ENCODE measurements at regions not wholly inside any gene's neighbourhood (a gene's known extent, or its start where the extent isn't known, plus 50 kb on each side); places are given as distances from the start of the nearest gene placed in this dataset.
"Not testable (repeated sequence)": the region's sequence is repeated elsewhere in the genome, so short reads cannot be mapped to it uniquely, and the experiment has no call there.

DNA sequence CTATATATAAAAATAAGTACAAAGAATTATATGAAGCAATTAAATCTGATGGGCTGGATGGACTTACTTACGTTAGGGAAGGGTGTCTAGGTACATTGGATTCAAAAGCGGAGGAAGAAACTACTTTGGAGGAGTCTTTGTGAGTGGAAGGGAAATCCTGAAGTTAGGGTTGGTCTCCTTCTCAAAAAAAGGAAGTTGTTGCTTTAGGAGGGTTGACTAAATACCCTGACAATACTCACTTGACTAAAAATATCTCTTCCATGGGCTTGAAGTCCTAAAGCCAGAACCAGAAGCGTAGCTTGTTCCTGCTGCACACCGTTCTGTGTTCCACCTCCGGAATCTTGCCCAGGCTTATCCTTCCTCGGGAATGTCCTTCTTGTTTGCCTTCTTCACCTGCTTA, 143.3 kb upstream of the ZEB2 start:
- DNase-seq (ENCODE audit: insufficient read length, low spot score) (no peak), FAIRE-seq (no peak)

- DNase-seq (ENCODE audit: insufficient read length, low spot score) (no peak), FAIRE-seq (no peak)
Measured at GRCh38 chr2:144660518-144661316, 140.8 kb upstream of the ZEB2 start.

- FAIRE-seq (no peak), DNase-seq (ENCODE audit: insufficient read length, low spot score) (peak; percentile 10)
Measured at GRCh38 chr2:144659731-144660275, 139.9 kb upstream of the ZEB2 start.

DNA sequence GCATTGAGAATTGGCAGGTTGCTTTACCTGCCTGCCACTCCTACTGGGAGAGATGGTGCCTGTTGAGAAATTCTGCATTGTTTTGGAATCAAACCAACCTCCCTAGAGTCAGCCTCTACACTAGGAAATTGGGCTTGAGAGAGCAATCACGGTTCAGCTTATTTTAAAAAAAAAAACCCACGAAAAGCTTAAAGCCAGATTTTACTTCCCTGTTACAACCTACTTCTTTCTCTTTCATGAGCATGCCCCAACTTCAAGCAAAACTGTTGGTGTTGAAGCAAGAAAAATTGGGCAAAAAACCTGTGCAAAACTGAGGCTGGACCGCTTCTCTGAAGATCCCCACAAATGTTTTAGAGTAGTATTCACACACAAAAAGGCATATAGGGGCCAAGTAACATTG, 134.6 kb upstream of the ZEB2 start:
- no peak for FAIRE-seq
- DNase-seq (ENCODE audit: insufficient read length, low spot score): no peak

- no peak for FAIRE-seq
- DNase-seq (ENCODE audit: insufficient read length, low spot score): no peak
Measured at GRCh38 chr2:144650907-144651306, 131.0 kb upstream of the ZEB2 start.

- FAIRE-seq (no peak), DNase-seq (ENCODE audit: insufficient read length, low spot score) (no peak)
Measured at GRCh38 chr2:144648837-144649465, 129.0 kb upstream of the ZEB2 start.

DNA sequence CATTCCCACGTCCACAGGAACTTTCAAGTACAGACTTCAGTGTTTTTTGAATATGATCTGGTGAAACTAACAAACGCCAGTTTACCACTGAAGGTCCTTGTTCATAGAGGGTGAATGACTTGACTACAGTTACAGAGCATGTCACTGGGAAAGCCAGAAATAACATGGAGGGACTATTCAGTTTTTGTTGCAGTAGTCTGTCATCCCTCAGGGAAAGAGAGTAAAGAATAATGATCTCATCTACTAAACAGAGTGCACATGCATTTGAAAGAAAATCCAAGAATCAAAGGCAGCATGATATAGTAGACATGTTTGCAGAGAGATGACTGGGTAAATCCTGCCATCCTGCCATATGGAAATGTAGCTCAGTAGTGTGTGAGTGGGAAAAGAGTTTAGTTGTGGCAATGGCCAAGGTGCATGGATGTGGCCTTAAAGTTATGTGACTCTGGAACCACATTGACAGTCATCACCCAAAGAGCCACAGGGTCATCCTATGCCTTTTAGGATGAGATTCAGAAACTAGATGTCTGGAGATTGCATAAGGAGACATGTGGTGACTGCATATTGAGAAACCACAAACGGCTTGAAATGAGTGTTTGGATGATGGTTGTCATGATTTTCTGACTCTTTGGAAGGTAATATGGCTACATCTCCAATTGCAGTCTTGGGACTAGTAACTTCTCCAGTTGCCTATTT, 125.3 kb upstream of the ZEB2 start:
- FAIRE-seq (no peak), DNase-seq (ENCODE audit: insufficient read length, low spot score) (no peak)

GRCh38 chr2:144644549-144644948, 124.6 kb upstream of the ZEB2 start:
- FAIRE-seq (no peak), DNase-seq (ENCODE audit: insufficient read length, low spot score) (no peak)

GRCh38 chr2:144643537-144644336, 123.8 kb upstream of the ZEB2 start:
- no peak for FAIRE-seq
- DNase-seq (ENCODE audit: insufficient read length, low spot score): no peak

GRCh38 chr2:144642856-144643255, 122.9 kb upstream of the ZEB2 start:
- no peak for DNase-seq (ENCODE audit: insufficient read length, low spot score)
- no peak for FAIRE-seq

GRCh38 chr2:144642131-144642530, 122.2 kb upstream of the ZEB2 start:
- DNase-seq (ENCODE audit: insufficient read length, low spot score) (no peak), FAIRE-seq (no peak)

DNA sequence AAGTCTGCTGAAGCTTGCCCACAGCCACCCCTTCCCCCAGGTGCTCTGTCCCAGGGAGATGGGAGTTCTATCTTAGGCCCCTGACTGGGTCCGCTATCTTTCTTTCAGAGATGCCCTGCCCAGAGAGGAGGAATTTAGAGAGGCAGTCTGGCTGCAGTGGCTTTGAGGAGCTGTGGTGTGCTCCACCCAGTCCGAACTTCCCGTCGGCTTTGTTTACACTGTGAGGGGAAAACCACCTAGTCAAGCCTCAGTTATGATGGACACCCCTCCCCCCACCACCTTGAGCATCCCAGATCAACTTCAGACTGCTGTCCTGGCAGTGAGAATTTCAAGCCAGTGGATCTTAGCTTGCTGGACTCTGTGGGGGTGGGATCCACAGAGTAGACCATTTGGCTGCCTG, 118.3 kb upstream of the ZEB2 start:
- not testable (repeated sequence) for DNase-seq (ENCODE audit: insufficient read length, low spot score)

GRCh38 chr2:144636860-144637259, 116.9 kb upstream of the ZEB2 start:
- DNase-seq (ENCODE audit: insufficient read length, low spot score); FAIRE-seq: not testable (repeated sequence)

More for the DNA sequence above, 118.3 kb upstream of the ZEB2 start:
- not testable (repeated sequence) for FAIRE-seq

GRCh38 chr2:144632809-144633208, 112.9 kb upstream of the ZEB2 start:
- FAIRE-seq: no peak
- no peak for DNase-seq (ENCODE audit: insufficient read length, low spot score)

DNA sequence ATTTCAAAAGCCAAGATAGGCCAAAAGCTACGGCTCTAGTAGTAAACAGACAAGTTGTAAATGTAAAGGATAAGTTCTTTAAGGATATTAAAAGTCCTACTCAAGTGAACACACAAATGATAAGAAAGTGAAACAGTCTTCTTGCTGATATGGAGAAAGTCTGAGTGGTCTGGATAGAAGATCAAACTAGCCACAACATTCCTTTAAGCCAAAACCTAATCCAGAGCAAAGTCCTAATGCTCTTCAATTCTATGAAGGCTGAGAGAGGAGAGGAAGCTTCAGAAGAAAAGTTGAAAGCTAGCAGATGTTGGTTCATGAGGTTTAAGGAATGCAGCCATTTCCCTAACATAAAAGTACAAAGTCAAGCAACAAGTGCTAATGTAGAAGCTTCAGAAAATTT, 111.7 kb upstream of the ZEB2 start:
- no peak for FAIRE-seq

GRCh38 chr2:144630459-144631215, 110.7 kb upstream of the ZEB2 start:
- DNase-seq (ENCODE audit: insufficient read length, low spot score) (no peak), FAIRE-seq (no peak)

More for the DNA sequence above, 111.7 kb upstream of the ZEB2 start:
- DNase-seq (ENCODE audit: insufficient read length, low spot score): no peak

DNA sequence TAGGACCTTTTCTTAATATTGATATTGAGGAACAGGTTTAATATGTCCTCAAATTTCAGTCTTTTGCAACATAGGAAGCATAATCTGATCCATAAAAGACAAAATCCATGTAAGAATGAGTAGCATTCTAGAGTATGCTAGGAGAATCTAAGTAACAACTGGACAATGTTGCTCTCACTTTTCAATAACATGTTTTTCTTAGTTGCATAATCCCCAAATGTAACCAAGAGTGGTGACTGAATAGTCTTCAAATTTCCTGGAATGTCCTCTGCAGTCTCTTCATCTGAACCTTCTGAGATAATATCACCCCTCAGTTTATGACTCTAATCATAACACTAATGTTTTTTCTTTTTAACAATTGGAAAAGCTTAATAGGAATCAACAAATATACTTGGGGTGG, 110.0 kb upstream of the ZEB2 start:
- DNase-seq (ENCODE audit: insufficient read length, low spot score): no peak
- no peak for FAIRE-seq

DNA sequence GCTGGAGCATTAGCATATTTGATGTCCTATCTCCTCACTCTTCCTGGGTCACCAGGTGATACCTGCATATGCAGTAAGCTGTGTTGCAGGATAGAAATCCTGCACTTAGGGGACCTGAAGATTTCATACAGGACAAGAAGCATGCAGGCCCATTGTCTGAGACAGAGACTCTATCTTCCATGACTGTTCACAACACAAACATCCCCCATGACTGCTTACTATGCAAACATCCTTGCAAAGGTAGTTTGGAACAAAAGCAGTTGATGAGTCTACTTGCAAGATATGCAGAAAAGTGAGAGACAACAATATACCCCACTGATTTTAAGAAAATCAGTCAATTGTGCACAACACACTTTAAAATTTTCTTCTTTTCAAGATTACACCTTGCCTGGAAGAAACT, 108.6 kb upstream of the ZEB2 start:
- FAIRE-seq: no peak
- no peak for DNase-seq (ENCODE audit: insufficient read length, low spot score)

DNA sequence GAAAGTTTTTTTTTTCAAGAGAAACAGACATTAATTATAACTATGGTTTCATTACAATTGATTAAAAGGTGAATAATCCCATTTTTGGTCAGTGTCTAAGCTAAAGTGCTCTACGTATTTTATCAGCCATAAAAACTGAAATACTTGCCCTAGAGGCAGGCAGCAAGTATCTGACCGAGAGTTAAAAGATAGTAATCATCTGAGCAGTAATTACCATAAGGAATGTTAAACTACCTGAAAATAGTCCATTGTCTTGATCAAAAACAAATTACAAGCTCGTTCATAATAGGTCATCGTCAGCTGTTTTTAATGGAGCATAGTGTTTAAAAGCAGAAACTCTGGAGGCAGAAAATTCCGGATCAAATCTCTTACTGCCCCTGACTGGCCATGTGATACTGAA, 105.7 kb upstream of the ZEB2 start:
- no peak for DNase-seq (ENCODE audit: insufficient read length, low spot score)
- no peak for FAIRE-seq

DNA sequence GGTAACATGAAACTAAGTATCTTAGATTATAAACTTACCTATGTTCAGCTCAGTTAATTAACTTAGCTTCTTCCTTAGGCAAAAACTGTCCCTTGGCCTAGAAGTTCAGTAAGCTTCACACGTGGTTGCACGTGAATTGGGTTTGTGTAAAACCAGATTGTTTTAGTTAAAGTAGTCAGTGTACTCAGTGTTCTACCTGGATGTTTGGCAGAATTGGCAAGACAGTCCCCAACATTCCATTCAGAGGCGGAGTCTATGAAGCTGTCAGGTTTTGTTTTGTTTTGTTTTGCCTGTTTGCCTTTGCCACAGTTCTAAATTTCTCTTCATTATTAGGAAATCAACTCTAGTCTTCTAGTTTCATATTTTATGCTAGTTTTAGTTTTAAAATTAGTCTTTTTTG, 105.3 kb upstream of the ZEB2 start:
- DNase-seq (ENCODE audit: insufficient read length, low spot score): no peak
- no peak for FAIRE-seq

Data from HTR-8/SVneo (cell line).